OCI-LY3 (cell line): ENCODE measurements at regions not wholly inside any gene's neighbourhood (a gene's known extent, or its start where the extent isn't known, plus 50 kb on each side); places are given as distances from the start of the nearest gene placed in this dataset.

Experiments
- H2AFZ ChIP-seq: fragments of 200-600, 300-600 bp; shearing (Covaris generic); 2 replicates; pipeline ENCODE4 v1.6.0; 2014; ENCODE audit warnings: antibody characterized with exemption, low read depth, low read length
- H3K27ac ChIP-seq: fragments of 200-600, 300-600 bp; sonication (generic); 2 replicates; pipeline ENCODE4 v1.5.1; 2014; ENCODE audit warnings: mild to moderate bottlenecking, low read length, moderate library complexity, mixed read lengths
- H3K27me3 ChIP-seq: fragments of 200-600, 300-600 bp; sonication (generic); 2 replicates; pipeline ENCODE4 v1.6.1; 2014; ENCODE audit warnings: low read depth, low read length, mixed read lengths
- H3K36me3 ChIP-seq: fragments of 200-600, 300-600 bp; sonication (generic); replicated peaks from 2 replicates; pipeline ENCODE3; 2014; ENCODE audit warnings: low read depth, low read length, mixed read lengths
- H3K4me1 ChIP-seq: fragments of 300-600, 200-600 bp; sonication (generic); 2 replicates; pipeline ENCODE4 v1.6.1; 2014; ENCODE audit warnings: low read length, mixed read lengths
- H3K4me2 ChIP-seq: fragments of 200-600, 300-600 bp; sonication (generic); 2 replicates; pipeline ENCODE4 v1.6.1; 2014; ENCODE audit warnings: low read length, mixed read lengths
- H3K4me3 ChIP-seq: fragments of 300-600, 200-600 bp; sonication (generic); 2 replicates; pipeline ENCODE4 v1.5.1; 2014; ENCODE audit warnings: antibody characterized with exemption, mild to moderate bottlenecking, low read length, moderate library complexity
- H3K79me2 ChIP-seq: fragments of 300-600, 200-600 bp; shearing (Covaris generic); 2 replicates; pipeline ENCODE4 v1.6.1; 2014; ENCODE audit warnings: mild to moderate bottlenecking, low read length, mixed read lengths
- H3K9ac ChIP-seq: fragments of 300-600, 200-600 bp; shearing (Covaris generic); 2 replicates; pipeline ENCODE4 v1.6.0; 2014; ENCODE audit warnings: mild to moderate bottlenecking, low read length, moderate library complexity
- H3K9me3 ChIP-seq: fragments of 200-600, 300-600 bp; shearing (Covaris generic); 2 replicates; pipeline ENCODE4 v1.6.1; 2014; ENCODE audit warnings: low read length, mixed read lengths; ENCODE audit not compliant: insufficient read depth
- H4K20me1 ChIP-seq: fragments of 200-600, 300-600 bp; sonication (generic); 2 replicates; pipeline ENCODE4 v1.6.1; 2016; ENCODE audit warnings: low read length, mixed read lengths; ENCODE audit not compliant: insufficient read depth
- CTCF ChIP-seq: fragments of 200-600, 300-600 bp; sonication (generic); IDR thresholded peaks from 2 replicates; pipeline ENCODE4 v1.5.1; 2014; ENCODE audit warnings: antibody characterized with exemption, low read length, low read depth
- EZH2phosphoT487 ChIP-seq: fragments of 200-600 bp; shearing (Covaris generic); IDR thresholded peaks from 2 replicates; pipeline ENCODE4 v1.6.1; 2018; ENCODE audit warnings: antibody characterized with exemption, mixed run types, low read depth

GRCh38 chr9:102135768-102136167 is 397.3 kb upstream of the GRIN3A start:
- no peaks in the 10 kb centered on the region for H4K20me1 ChIP-seq
- no peaks in the 10 kb centered on the region for H3K9me3 ChIP-seq
- H2AFZ ChIP-seq = no peak overlapping the region
- TF ChIP-seq CTCF = no peak
- TF ChIP-seq EZH2phosphoT487 = no peak
- no peaks in the 10 kb centered on the region for H3K36me3 ChIP-seq
- no peak overlapping the region for H3K27ac ChIP-seq
- no peak overlapping the region for H3K4me3 ChIP-seq
- H3K4me2 ChIP-seq = no peak overlapping the region
- no peaks in the 10 kb centered on the region for H3K79me2 ChIP-seq
- H3K9ac ChIP-seq = no peak overlapping the region
- no peaks in the 10 kb centered on the region for H3K4me1 ChIP-seq
- no peaks in the 10 kb centered on the region for H3K27me3 ChIP-seq

GRCh38 chr9:102124465-102124864 is 386.0 kb upstream of the GRIN3A start:
- no peaks in the 10 kb centered on the region for H3K79me2 ChIP-seq
- no peak overlapping the region for H3K9ac ChIP-seq
- no peak for TF ChIP-seq CTCF
- TF ChIP-seq EZH2phosphoT487 = no peak
- H4K20me1 ChIP-seq = no peaks in the 10 kb centered on the region
- no peak overlapping the region for H3K4me3 ChIP-seq
- H3K36me3 ChIP-seq = no peaks in the 10 kb centered on the region
- H3K4me2 ChIP-seq = no peak overlapping the region
- no peaks in the 10 kb centered on the region for H3K27me3 ChIP-seq
- no peaks in the 10 kb centered on the region for H3K9me3 ChIP-seq
- no peaks in the 10 kb centered on the region for H3K4me1 ChIP-seq
- H3K27ac ChIP-seq = no peak overlapping the region
- H2AFZ ChIP-seq = no peak overlapping the region

GRCh38 chr9:102114557-102114956 is 376.1 kb upstream of the GRIN3A start:
- H3K4me1 ChIP-seq = no peaks in the 10 kb centered on the region
- no peak overlapping the region for H3K27ac ChIP-seq
- no peaks in the 10 kb centered on the region for H4K20me1 ChIP-seq
- H2AFZ ChIP-seq = no peak overlapping the region
- TF ChIP-seq EZH2phosphoT487 (no peak), CTCF (no peak)
- H3K27me3 ChIP-seq = no peaks in the 10 kb centered on the region
- no peaks in the 10 kb centered on the region for H3K79me2 ChIP-seq
- H3K9ac ChIP-seq = no peak overlapping the region
- H3K4me2 ChIP-seq = no peak overlapping the region
- no peaks in the 10 kb centered on the region for H3K9me3 ChIP-seq
- H3K36me3 ChIP-seq = no peaks in the 10 kb centered on the region
- H3K4me3 ChIP-seq = no peak overlapping the region

GRCh38 chr9:102113191-102113590 is 374.7 kb upstream of the GRIN3A start:
- no peak overlapping the region for H3K27ac ChIP-seq
- no peaks in the 10 kb centered on the region for H4K20me1 ChIP-seq
- no peaks in the 10 kb centered on the region for H3K4me1 ChIP-seq
- no peaks in the 10 kb centered on the region for H3K36me3 ChIP-seq
- no peak overlapping the region for H3K4me2 ChIP-seq
- no peak overlapping the region for H2AFZ ChIP-seq
- H3K9me3 ChIP-seq = no peaks in the 10 kb centered on the region
- H3K27me3 ChIP-seq = no peaks in the 10 kb centered on the region
- TF ChIP-seq CTCF = no peak
- no peak for TF ChIP-seq EZH2phosphoT487
- no peak overlapping the region for H3K4me3 ChIP-seq
- no peak overlapping the region for H3K9ac ChIP-seq
- no peaks in the 10 kb centered on the region for H3K79me2 ChIP-seq
